ENCODE measurements at regions not wholly inside any gene's neighbourhood (a gene's known extent, or its start where the extent isn't known, plus 50 kb on each side); places are given as distances from the start of the nearest gene placed in this dataset.

DNA sequence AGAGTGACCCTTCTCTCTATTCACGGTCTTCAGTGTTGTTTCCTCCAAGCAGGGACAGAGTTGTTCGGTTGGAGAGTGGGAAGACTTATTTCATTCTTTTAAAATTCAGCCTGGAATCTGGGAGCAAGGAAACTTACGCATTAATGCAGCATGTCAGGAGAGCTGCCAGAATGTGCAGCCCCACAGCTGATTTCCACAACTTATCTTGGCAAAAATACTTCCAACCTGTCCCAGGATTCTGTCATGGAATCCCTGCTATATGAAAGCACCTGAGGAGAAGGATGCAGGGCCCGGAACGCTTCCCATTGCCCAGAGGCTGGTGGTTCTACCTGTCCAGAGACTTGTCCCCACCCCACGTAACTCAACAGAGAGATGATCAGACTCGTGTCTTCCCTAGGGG lies 86.9 kb upstream of the MKI67 start:
- no peak overlapping the region for H2AFZ ChIP-seq (ENCODE audit: low read depth, low read length)
- in situ Hi-C loops (cut with MboI): no loop called here
- no peaks in the 10 kb centered on the region for H3K36me3 ChIP-seq (ENCODE audit: control insufficient read depth, insufficient read depth, low read length)
- 0% methylated on average over 7 of the region's 7 CpGs for WGBS (ENCODE audit: insufficient coverage, low coverage, missing lambda C conversion rate)
- peaks cover 0 to 20% of the 10 kb centered on the region in 2 experiments; a peak in 2 of 5 replicates for H3K4me1 ChIP-seq (replicated peaks in 1 of 2; ENCODE audit: control insufficient read depth in 2 of 2, insufficient read depth in 2 of 2, low read length in 2 of 2)
- peaks cover 7 to 36% of the 10 kb centered on the region in 2 experiments; a peak in 4 of 5 replicates for H3K27me3 ChIP-seq (ENCODE audit: control insufficient read depth in 2 of 2, insufficient read depth in 2 of 2, low read length in 2 of 2)
- ChIA-PET POLR2A (no interaction called here), CTCF (ENCODE audit: low intra/inter-chr PET ratio) (no interaction called here)
- no peak overlapping the region for H3K27ac ChIP-seq (ENCODE audit: extremely low read depth, low read depth, low read length)
- no peak overlapping the region for H3K4me2 ChIP-seq (ENCODE audit: insufficient read depth, low read length)
- no peak for FAIRE-seq
- TF ChIP-seq ZNF668 (CRISPR knock-in tag; IDR thresholded peaks at IDR 0.05) (no peak), ZNF175 (CRISPR knock-in tag; IDR thresholded peaks at IDR 0.05; ENCODE audit: low read depth) (no peak), GTF2E2 (tag; IDR thresholded peaks at IDR 0.05) (no peak), NR1H2 (CRISPR knock-in tag; IDR thresholded peaks at IDR 0.05) (no peak), NFIX (CRISPR knock-in tag; IDR thresholded peaks at IDR 0.05; ENCODE audit: low read depth) (no peak), SRSF9 (IDR thresholded peaks at IDR 0.05; ENCODE audit: borderline replicate concordance, low read depth, low read length) (no peak), NBN (IDR thresholded peaks at IDR 0.05; ENCODE audit: low read depth) (no peak), KLF6 (CRISPR knock-in tag; IDR thresholded peaks at IDR 0.05; ENCODE audit: borderline replicate concordance) (no peak), HDGF (IDR thresholded peaks at IDR 0.05) (no peak), CBX8 (IDR thresholded peaks at IDR 0.05; ENCODE audit: borderline replicate concordance, extremely low read depth, low read depth, low read length, poor library complexity, severe bottlenecking) (no peak), ETS2 (tag; IDR thresholded peaks at IDR 0.05; ENCODE audit: borderline replicate concordance, poor library complexity, severe bottlenecking) (no peak)
- TF ChIP-seq, protein P1, sequence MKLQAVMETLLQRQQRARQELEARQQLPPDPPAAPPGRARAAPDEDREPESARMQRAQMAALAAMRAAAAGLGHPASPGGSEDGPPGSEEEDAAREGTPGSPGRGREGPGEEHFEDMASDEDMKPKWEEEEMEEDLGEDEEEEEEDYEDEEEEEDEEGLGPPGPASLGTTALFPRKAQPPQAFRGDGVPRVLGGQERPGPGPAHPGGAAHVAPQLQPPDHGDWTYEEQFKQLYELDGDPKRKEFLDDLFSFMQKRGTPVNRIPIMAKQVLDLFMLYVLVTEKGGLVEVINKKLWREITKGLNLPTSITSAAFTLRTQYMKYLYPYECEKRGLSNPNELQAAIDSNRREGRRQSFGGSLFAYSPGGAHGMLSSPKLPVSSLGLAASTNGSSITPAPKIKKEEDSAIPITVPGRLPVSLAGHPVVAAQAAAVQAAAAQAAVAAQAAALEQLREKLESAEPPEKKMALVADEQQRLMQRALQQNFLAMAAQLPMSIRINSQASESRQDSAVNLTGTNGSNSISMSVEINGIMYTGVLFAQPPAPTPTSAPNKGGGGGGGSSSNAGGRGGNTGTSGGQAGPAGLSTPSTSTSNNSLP (IDR thresholded peaks at IDR 0.05; ENCODE audit: borderline replicate concordance, low read depth, low read length): no peak
- TF ChIP-seq, protein P2, sequence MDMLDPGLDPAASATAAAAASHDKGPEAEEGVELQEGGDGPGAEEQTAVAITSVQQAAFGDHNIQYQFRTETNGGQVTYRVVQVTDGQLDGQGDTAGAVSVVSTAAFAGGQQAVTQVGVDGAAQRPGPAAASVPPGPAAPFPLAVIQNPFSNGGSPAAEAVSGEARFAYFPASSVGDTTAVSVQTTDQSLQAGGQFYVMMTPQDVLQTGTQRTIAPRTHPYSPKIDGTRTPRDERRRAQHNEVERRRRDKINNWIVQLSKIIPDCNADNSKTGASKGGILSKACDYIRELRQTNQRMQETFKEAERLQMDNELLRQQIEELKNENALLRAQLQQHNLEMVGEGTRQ (CRISPR knock-in tag; IDR thresholded peaks at IDR 0.05): no peak
- TF ChIP-seq, protein P3, sequence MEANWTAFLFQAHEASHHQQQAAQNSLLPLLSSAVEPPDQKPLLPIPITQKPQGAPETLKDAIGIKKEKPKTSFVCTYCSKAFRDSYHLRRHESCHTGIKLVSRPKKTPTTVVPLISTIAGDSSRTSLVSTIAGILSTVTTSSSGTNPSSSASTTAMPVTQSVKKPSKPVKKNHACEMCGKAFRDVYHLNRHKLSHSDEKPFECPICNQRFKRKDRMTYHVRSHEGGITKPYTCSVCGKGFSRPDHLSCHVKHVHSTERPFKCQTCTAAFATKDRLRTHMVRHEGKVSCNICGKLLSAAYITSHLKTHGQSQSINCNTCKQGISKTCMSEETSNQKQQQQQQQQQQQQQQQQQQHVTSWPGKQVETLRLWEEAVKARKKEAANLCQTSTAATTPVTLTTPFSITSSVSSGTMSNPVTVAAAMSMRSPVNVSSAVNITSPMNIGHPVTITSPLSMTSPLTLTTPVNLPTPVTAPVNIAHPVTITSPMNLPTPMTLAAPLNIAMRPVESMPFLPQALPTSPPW (CRISPR knock-in tag; IDR thresholded peaks at IDR 0.05): no peak
- no peak overlapping the region for H3K4me3 ChIP-seq
- ATAC-seq: no peak
- H3K79me2 ChIP-seq (ENCODE audit: control insufficient read depth, insufficient read depth, low read length): no peaks in the 10 kb centered on the region
- no peak for DNase-seq (ENCODE audit: extremely low read depth in 1 of 4, low spot score in 3 of 4)
- no peaks in the 10 kb centered on the region for H3K9me1 ChIP-seq (ENCODE audit: control insufficient read depth, insufficient read depth, low read length)
- intact Hi-C loops (cut with micrococcal nuclease): no loop called here
- BruUV-seq (replicated peaks): no TSS peak
- H3K9ac ChIP-seq (ENCODE audit: insufficient read depth in 1 of 2, low read depth in 2 of 2, low read length in 2 of 2): no peak overlapping the region
- no peaks in the 10 kb centered on the region for H3K9me3 ChIP-seq (replicated peaks; ENCODE audit: control insufficient read depth, insufficient read depth, low read depth, low read length)
- no peaks in the 10 kb centered on the region for H4K20me1 ChIP-seq (replicated peaks; ENCODE audit: control insufficient read depth, insufficient read depth, low read length)

Measured in K562 (cell line).